GM12878 (cell line): ENCODE measurements at regions not wholly inside any gene's neighbourhood (a gene's known extent, or its start where the extent isn't known, plus 50 kb on each side); places are given as distances from the start of the nearest gene placed in this dataset.

Experiments used
- ATAC-seq: fragments of 200-7000 bp; cut with Tn5 transposase; 3 replicates; pipeline ENCODE4 v1.9.1; 2020; ENCODE audit warnings: mild to moderate bottlenecking, moderate library complexity
- BruUV-seq: library from RNA; stranded (reverse); fragments of 400-500 nt; replicated peaks from 2 replicates; lab custom pipeline; 2021; lab: Mats Ljungman, UMichigan
- CTCF ChIA-PET: fragments of 300-600 bp; sonication (Branson Sonifier 250); formaldehyde crosslinking; extraction: SDS; loops from one replicate; lab custom pipeline; 2021; ENCODE audit warnings: inconsistent platforms; lab: Yijun Ruan, JAX
- POLR2A ChIA-PET: fragments of 350-600 bp; formaldehyde crosslinking; extraction: SDS; loops from one replicate; lab custom pipeline; 2021; ENCODE audit warnings: inconsistent platforms; lab: Charles Lee
- RAD21 ChIA-PET: fragments of 300-600 bp; sonication (Branson Sonifier 250); formaldehyde crosslinking; loops from one replicate; lab custom pipeline; 2023; ENCODE audit warnings: antibody characterized with exemption; ENCODE audit not compliant: unreplicated experiment; lab: Charles Lee
- SMC1A ChIA-PET: fragments of 300-600 bp; sonication (Branson Sonifier 250); formaldehyde crosslinking; loops from one replicate; lab custom pipeline; 2023; ENCODE audit not compliant: unreplicated experiment, uncharacterized antibody; lab: Charles Lee
- DNase-seq: peaks from one replicate; pipeline ENCODE4 v3.0.0-alpha.2; 2011; ENCODE audit warnings: low read depth, low spot score
- FAIRE-seq: peaks from 3 replicates; lab custom pipeline; 2011; peaks lifted over from hg19 to GRCh38; lab: Jason Lieb, UNC
- H2AFZ ChIP-seq: 2 replicates; pipeline ENCODE4 v1.6.0; 2011; ENCODE audit warnings: low read depth, low read length, control low read depth; ENCODE audit not compliant: control insufficient read depth
- H3K27ac ChIP-seq: 2 replicates; pipeline ENCODE4 v1.5.1; 2011; ENCODE audit warnings: control low read depth; ENCODE audit not compliant: control insufficient read depth, insufficient read depth
- H3K27me3 ChIP-seq, 2 experiments: replicated peaks in 1 of 2; 2 replicates each; pipeline versions ENCODE4 v1.6.0 to v1.6.1; 2011; ENCODE audit warnings: low read length in 1 of 2; ENCODE audit not compliant: control insufficient read depth in 2 of 2, insufficient read depth in 2 of 2
- H3K36me3 ChIP-seq, 2 experiments: 2 replicates each; pipeline ENCODE4 v1.5.1; 2011; ENCODE audit warnings: low read length in 1 of 2; ENCODE audit not compliant: control insufficient read depth in 2 of 2, insufficient read depth in 2 of 2
- H3K4me1 ChIP-seq: 2 replicates; pipeline ENCODE4 v1.6.1; 2011; ENCODE audit warnings: mild to moderate bottlenecking, low read length, moderate library complexity, mixed read lengths; ENCODE audit not compliant: control insufficient read depth, insufficient read depth
- H3K4me2 ChIP-seq: 2 replicates; pipeline ENCODE4 v1.6.0; 2011; ENCODE audit warnings: control low read depth; ENCODE audit not compliant: control insufficient read depth, insufficient read depth
- H3K4me3 ChIP-seq: fragments of 200-600 bp; sonication (generic); 2 replicates; pipeline ENCODE4 v1.5.1; 2016
- H3K79me2 ChIP-seq: 2 replicates; pipeline ENCODE4 v1.6.0; 2011; ENCODE audit warnings: low read length; ENCODE audit not compliant: control insufficient read depth, insufficient read depth
- H3K9ac ChIP-seq: 2 replicates; pipeline ENCODE4 v1.8.0; 2011; ENCODE audit warnings: low read length, control low read depth, mixed read lengths; ENCODE audit not compliant: control insufficient read depth, insufficient read depth
- H3K9me3 ChIP-seq: replicated peaks from 3 replicates; pipeline ENCODE4 v1.5.1; 2011; ENCODE audit warnings: mild to moderate bottlenecking, low read length; ENCODE audit not compliant: control insufficient read depth, insufficient read depth
- H4K20me1 ChIP-seq: 2 replicates; pipeline ENCODE4 v1.6.0; 2011; ENCODE audit not compliant: control insufficient read depth, insufficient read depth
- BRCA1 ChIP-seq: IDR thresholded peaks from 2 replicates; pipeline ENCODE4 v1.6.1; 2011; ENCODE audit warnings: low read depth, low read length, improper control_type of control experiment
- HCFC1 ChIP-seq: fragments of 150-350 bp; IDR thresholded peaks from 2 replicates; pipeline ENCODE4 v1.6.1; 2014; ENCODE audit warnings: low read length
- MAX ChIP-seq: IDR thresholded peaks from 2 replicates; pipeline ENCODE4 v1.6.1; 2012; ENCODE audit warnings: low read depth, low read length, improper control_type of control experiment
- NFYB ChIP-seq: IDR thresholded peaks from 2 replicates; pipeline ENCODE4 v1.6.1; 2011; ENCODE audit warnings: low read depth, mild to moderate bottlenecking, low read length, improper control_type of control experiment, moderate library complexity; ENCODE audit not compliant: insufficient read depth
- NR2C2 ChIP-seq: IDR thresholded peaks from 2 replicates; pipeline ENCODE4 v1.6.1; 2011; ENCODE audit warnings: borderline replicate concordance, low read depth; ENCODE audit not compliant: control insufficient read depth, insufficient read length
- POLR2A ChIP-seq: IDR thresholded peaks from 2 replicates; pipeline ENCODE4 v1.6.1; 2011; ENCODE audit warnings: low read depth, mild to moderate bottlenecking, low read length
- POU2F2 ChIP-seq: IDR thresholded peaks from 3 replicates; pipeline ENCODE4 v1.6.1; 2011; ENCODE audit warnings: low read depth, mild to moderate bottlenecking, low read length, borderline replicate concordance
- RAD21 ChIP-seq: IDR thresholded peaks from 2 replicates; pipeline ENCODE4 v1.6.1; 2011; ENCODE audit warnings: mild to moderate bottlenecking, low read depth, low read length, moderate library complexity; ENCODE audit not compliant: insufficient read depth
- SIN3A ChIP-seq: IDR thresholded peaks from 2 replicates; pipeline ENCODE4 v1.6.1; 2012; ENCODE audit warnings: low read depth, low read length, improper control_type of control experiment
- SP1 ChIP-seq: IDR thresholded peaks from one replicate; pipeline ENCODE4 v1.6.1; 2011; ENCODE audit warnings: low read depth, low read length
- TAF1 ChIP-seq: IDR thresholded peaks from 2 replicates; pipeline ENCODE4 v1.6.1; 2011; ENCODE audit warnings: mild to moderate bottlenecking, low read depth, low read length, borderline replicate concordance
- TCF12 ChIP-seq: IDR thresholded peaks from 2 replicates; pipeline ENCODE4 v1.6.1; 2011; ENCODE audit warnings: low read depth, mild to moderate bottlenecking, low read length
- WRNIP1 ChIP-seq: IDR thresholded peaks from 2 replicates; pipeline ENCODE4 v1.6.1; 2011; ENCODE audit warnings: low read depth, low read length, improper control_type of control experiment, borderline replicate concordance
- ZNF384 ChIP-seq: IDR thresholded peaks from 2 replicates; pipeline ENCODE4 v1.6.1; 2012; ENCODE audit warnings: low read depth, mild to moderate bottlenecking, low read length, improper control_type of control experiment, borderline replicate concordance
- ZZZ3 ChIP-seq: IDR thresholded peaks from 2 replicates; pipeline ENCODE4 v1.6.1; 2011; ENCODE audit warnings: low read depth; ENCODE audit not compliant: control insufficient read depth, insufficient read length
- WGBS: methylation state at CpG from one replicate; pipeline ENCODE4 v1.1.6; 2016; ENCODE audit warnings: low lambda C conversion rate; ENCODE audit not compliant: insufficient replicate concordance, insufficient coverage; ENCODE audit errors: missing lambda C conversion rate; 5-methylcytosine and 5-hydroxymethylcytosine counted together
- in situ Hi-C: fragments of 300-500 bp; cut with MboI; formaldehyde crosslinking; loops from 9 replicates; pipeline ENCODE4 v1.14.3; 2018; ENCODE audit warnings: mixed read lengths
- intact Hi-C: fragments of 100-400 bp; cut with micrococcal nuclease; formaldehyde crosslinking; loops from one replicate; pipeline ENCODE4 v1.14.2; 2022; ENCODE audit not compliant: unreplicated experiment
- TF ChIP-seq, protein P1 (sequence below): fragments of 450-650 bp; formaldehyde crosslinking; IDR thresholded peaks from 2 replicates; pipeline ENCODE4 v1.5.0; 2022; ENCODE audit warnings: mild to moderate bottlenecking, missing genetic modification characterization
- TF ChIP-seq, protein P2 (sequence below): IDR thresholded peaks from 2 replicates; pipeline ENCODE4 v1.6.1; 2012; ENCODE audit warnings: improper control_type of control experiment, low read depth, low read length; ENCODE audit not compliant: insufficient replicate concordance

DNA sequence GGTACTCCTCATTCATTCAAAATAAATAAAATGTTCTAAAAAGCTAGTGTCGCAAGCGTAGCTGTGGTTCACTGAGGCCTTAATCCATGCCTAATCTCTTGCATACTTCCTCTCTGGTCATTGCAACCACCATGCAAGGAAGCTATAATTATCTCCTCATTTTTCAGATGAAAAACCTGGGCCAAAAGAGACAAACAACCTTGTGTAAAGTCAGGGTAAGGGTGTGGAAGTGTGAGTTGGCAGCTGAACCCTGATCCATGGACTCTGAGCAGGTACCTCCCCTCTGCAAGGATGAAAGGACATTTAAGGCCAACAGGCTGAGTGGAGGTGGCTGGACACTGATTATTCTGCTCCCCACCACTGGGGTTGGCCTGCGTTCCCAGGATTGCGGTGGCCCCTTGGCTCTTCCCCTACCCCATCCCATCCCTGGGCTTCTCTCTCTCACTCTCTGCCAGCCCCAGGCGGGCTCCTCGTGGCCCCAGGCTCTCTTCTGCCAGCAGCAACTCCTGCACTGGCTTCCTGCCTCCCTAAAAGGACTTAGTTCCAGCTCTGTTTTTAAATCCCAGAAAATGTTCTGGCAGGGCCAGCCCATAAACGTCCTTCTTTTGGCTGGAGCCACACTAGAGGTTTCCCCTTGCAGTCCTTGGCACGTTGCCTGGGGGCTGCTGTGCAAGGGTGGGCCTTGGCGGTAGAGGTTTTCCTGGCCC is 72.0 kb upstream of the AFF3 start:
- SMC1A ChIA-PET, result no interaction called here
- Histone ChIP-seq H3K9ac (no peak overlapping the region), H3K4me3 (no peak overlapping the region), H3K4me1 (no peaks in the 10 kb centered on the region), H2AFZ (no peak overlapping the region), H3K79me2 (no peaks in the 10 kb centered on the region), H3K27me3 (0 out of 4 replicates have a peak, but pooled peaks cover 0 to 1% of the 10 kb centered on the region in 2 experiments), H3K36me3 (no peaks in the 10 kb centered on the region), H3K9me3 (no peaks in the 10 kb centered on the region), H3K4me2 (no peak overlapping the region), H4K20me1 (no peaks in the 10 kb centered on the region), H3K27ac (no peak overlapping the region)
- ATAC-seq (no peak), DNase-seq (no peak), FAIRE-seq (no peak)
- no TSS peak for BruUV-seq
- POLR2A ChIA-PET, result no interaction called here
- RAD21 ChIA-PET, result no interaction called here
- WGBS, result 49% methylated on average over 9 of the region's 9 CpGs
- intact Hi-C loops, result no loop called here
- in situ Hi-C loops, result no loop called here
- CTCF ChIA-PET, result no interaction called here
- no peak for TF ChIP-seq POU2F2
- no peak for TF ChIP-seq NR2C2
- TF ChIP-seq POLR2A, result no peak
- no peak for TF ChIP-seq SIN3A
- TF ChIP-seq ZZZ3, result no peak
- no peak for TF ChIP-seq ZNF384
- TF ChIP-seq MAX, result no peak
- no peak for TF ChIP-seq TCF12
- TF ChIP-seq TAF1, result no peak
- no peak for TF ChIP-seq SP1
- no peak for TF ChIP-seq BRCA1
- TF ChIP-seq RAD21, result no peak
- no peak for TF ChIP-seq NFYB
- TF ChIP-seq WRNIP1, result no peak
- TF ChIP-seq, protein P1, sequence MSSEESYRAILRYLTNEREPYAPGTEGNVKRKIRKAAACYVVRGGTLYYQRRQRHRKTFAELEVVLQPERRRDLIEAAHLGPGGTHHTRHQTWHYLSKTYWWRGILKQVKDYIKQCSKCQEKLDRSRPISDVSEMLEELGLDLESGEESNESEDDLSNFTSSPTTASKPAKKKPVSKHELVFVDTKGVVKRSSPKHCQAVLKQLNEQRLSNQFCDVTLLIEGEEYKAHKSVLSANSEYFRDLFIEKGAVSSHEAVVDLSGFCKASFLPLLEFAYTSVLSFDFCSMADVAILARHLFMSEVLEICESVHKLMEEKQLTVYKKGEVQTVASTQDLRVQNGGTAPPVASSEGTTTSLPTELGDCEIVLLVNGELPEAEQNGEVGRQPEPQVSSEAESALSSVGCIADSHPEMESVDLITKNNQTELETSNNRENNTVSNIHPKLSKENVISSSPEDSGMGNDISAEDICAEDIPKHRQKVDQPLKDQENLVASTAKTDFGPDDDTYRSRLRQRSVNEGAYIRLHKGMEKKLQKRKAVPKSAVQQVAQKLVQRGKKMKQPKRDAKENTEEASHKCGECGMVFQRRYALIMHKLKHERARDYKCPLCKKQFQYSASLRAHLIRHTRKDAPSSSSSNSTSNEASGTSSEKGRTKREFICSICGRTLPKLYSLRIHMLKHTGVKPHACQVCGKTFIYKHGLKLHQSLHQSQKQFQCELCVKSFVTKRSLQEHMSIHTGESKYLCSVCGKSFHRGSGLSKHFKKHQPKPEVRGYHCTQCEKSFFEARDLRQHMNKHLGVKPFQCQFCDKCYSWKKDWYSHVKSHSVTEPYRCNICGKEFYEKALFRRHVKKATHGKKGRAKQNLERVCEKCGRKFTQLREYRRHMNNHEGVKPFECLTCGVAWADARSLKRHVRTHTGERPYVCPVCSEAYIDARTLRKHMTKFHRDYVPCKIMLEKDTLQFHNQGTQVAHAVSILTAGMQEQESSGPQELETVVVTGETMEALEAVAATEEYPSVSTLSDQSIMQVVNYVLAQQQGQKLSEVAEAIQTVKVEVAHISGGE (CRISPR knock-in tag), result no peak
- TF ChIP-seq, protein P2, sequence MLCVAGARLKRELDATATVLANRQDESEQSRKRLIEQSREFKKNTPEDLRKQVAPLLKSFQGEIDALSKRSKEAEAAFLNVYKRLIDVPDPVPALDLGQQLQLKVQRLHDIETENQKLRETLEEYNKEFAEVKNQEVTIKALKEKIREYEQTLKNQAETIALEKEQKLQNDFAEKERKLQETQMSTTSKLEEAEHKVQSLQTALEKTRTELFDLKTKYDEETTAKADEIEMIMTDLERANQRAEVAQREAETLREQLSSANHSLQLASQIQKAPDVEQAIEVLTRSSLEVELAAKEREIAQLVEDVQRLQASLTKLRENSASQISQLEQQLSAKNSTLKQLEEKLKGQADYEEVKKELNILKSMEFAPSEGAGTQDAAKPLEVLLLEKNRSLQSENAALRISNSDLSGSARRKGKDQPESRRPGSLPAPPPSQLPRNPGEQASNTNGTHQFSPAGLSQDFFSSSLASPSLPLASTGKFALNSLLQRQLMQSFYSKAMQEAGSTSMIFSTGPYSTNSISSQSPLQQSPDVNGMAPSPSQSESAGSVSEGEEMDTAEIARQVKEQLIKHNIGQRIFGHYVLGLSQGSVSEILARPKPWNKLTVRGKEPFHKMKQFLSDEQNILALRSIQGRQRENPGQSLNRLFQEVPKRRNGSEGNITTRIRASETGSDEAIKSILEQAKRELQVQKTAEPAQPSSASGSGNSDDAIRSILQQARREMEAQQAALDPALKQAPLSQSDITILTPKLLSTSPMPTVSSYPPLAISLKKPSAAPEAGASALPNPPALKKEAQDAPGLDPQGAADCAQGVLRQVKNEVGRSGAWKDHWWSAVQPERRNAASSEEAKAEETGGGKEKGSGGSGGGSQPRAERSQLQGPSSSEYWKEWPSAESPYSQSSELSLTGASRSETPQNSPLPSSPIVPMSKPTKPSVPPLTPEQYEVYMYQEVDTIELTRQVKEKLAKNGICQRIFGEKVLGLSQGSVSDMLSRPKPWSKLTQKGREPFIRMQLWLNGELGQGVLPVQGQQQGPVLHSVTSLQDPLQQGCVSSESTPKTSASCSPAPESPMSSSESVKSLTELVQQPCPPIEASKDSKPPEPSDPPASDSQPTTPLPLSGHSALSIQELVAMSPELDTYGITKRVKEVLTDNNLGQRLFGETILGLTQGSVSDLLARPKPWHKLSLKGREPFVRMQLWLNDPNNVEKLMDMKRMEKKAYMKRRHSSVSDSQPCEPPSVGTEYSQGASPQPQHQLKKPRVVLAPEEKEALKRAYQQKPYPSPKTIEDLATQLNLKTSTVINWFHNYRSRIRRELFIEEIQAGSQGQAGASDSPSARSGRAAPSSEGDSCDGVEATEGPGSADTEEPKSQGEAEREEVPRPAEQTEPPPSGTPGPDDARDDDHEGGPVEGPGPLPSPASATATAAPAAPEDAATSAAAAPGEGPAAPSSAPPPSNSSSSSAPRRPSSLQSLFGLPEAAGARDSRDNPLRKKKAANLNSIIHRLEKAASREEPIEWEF, result no peak
- TF ChIP-seq HCFC1, result no peak
